GM21723 (cell line): ENCODE measurements at regions not wholly inside any gene's neighbourhood (a gene's known extent, or its start where the extent isn't known, plus 50 kb on each side); places are given as distances from the start of the nearest gene placed in this dataset.
"Not testable (repeated sequence)": the region's sequence is repeated elsewhere in the genome, so short reads cannot be mapped to it uniquely, and the experiment has no call there.

Experiments
- ATAC-seq: cut with Tn5 transposase; IDR thresholded peaks from one replicate; pipeline ENCODE4 v1.9.1; 2021; ENCODE audit warnings: mild to moderate bottlenecking, moderate library complexity; ENCODE audit not compliant: unreplicated experiment

GRCh38 chr15:100766243-100767000 is 113.2 kb upstream of the ALDH1A3 start:
- no peak for ATAC-seq

DNA sequence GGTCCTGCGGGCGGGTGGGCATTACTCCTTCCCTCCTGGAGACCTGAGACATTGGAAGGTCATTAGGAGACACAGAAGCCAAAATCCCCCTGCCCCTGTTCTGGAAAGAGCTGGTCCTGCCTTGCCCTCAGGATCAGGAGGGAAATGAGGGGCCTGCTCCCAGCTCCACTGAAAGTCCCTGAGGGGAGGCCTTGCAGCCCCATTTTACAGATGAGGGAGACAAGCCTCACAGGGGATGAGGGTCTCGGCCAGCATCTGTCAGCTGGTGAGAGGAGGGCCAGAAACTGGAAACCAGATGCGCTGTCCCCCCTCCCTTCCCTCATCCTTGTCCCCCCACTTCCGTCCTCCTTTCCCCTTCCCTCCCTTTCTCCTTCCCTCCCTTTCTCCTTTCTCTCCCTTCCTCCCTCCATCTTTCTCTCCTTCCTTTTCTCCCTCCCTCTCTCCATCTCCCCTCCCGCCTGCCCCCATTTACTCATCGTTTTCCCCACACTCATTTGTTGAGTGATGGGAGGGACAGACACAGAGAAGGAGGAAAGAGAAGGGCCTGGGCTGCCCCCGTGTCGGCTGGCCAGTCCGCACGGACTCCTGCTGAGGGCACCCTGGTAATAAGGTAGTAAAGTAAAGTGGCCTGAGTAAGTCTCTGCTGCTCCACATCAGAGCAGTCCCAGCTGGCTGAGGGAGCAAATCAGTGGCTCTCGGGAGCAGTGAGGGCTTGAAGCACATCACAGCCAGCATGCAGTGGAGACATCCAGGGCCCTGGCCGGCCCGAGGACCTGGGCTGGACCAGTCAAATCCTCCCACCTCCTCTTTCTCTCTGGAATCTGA is 112.4 kb upstream of the ALDH1A3 start:
- ATAC-seq = no peak

DNA sequence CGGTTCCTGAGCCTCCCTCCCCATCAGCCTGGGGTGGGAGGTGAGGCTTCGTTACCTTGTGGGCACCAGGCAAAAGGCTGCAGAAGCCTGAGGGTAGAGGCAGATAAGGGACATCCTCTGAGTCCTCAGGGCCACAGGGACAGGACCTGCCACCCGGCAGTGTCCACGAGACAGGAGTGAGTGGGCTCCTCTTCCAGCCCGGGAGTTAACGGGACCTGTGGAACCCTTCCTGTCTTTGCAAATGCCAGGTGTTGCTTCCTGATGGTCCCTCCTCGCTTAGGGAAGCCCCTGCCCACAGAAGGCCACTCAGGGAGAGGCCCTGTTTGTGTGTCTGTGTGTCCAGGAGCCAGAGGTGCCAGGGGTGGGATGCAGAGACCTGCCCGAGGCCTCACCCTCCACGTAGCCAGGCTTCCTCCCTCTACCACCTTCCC is 111.1 kb upstream of the ALDH1A3 start:
- ATAC-seq = no peak

DNA sequence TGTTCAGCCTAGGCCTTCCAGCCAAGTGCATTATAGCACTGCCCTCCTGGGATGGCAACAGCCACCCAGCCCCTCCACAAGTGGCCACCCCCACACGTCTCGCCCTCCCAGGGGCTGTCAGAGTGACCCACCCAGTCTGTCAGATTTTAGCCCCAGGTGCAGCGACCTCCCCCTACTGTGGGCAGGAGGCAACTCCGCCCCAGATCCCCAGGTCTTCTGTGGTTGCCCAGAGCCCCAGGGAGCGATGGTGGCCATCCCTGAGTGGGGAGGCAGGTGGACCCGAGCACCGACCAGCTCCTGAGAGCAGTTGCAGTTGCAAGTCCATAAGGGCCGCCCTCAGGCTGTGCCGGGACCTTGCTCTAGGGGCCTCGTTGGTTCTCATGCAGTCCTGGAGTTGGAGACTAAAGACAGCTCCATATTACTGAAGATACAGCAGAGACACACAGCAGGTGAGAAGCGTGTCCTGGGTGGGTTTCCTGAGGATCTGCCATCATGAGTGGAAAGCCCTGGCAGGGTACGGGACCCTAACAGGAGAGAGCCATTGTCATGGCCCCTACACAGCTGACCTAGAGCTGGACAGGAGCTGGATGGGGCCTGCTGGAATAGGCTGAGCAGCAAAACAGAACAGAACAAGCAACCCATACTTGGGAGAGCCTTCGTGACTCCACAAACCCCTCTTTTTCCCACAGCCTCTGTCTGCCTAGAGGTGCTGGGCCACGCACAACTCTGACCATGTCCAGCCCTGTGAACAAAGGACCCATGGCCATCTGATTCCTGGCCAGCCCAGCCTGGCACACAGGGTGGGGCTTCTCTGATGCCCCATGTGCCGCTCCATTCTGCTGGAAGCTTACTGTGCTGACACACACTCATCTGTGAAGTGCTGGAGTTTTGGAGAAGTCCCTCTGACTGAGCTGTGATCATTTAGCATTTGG is 110.3 kb upstream of the ALDH1A3 start:
- no peak for ATAC-seq

GRCh38 chr15:100769975-100770340 is 109.7 kb upstream of the ALDH1A3 start:
- ATAC-seq = no peak

DNA sequence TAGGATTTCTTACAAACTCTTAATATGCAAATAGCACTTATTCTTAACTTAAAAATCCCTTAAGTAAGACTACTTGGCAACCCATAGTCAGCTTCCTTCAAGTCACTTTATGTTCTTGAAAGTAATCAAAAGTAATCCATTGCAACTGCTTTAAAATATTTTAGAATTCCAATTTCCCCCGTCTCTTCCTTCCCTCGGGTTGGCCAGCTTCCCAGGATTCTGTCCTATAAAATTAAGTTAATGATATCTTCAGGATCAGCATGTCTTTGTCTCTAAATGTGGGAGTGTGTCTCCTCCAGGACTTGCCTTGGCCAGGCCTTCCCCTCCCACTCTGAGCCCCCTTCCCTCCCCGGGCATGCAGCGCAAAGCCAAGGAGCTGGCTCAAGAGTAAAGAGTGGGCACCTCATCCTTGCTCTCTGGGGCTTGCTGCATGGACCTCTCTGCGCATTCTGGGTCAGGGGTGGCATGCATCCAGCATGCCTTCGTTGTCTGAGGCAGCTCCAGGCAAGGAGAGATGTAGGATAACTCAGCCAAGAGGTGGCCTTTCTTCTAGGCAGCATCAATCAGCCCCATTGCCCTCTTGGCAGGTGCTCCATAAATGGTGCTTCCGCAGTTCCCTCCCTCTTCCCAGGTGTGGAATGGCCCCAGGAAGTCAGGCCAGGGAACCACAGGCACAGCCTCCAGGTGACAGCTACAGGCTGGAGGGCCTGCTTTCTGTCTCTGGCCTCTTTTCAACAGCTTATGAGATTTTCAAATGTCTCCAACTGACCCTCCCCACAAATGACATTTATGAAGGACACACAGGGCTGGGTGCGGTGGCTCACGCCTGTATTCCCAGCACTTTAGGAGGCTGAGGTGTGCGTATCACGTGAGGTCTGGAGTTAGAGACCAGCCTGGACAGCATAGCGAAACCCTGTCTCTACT is 108.7 kb upstream of the ALDH1A3 start:
- ATAC-seq = no peak

DNA sequence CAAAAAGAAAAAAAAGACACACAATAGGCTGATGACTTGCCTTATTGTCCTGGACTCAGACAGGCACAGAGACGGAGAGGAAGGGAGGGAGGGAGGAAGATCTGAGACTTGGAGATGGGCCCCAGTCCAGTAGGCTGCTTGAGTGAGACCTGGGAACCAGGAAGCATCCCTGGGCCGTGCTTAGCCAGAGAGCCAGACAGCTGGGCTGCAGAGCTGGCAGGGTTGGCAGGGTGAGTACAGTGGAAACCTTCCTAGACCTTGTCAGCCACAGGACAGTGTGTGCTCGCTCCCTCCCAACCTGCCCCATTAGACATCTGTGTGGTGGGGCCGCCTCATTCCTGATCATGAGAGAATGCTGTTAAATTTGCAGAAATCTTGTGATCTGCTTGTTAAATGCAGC is 107.9 kb upstream of the ALDH1A3 start:
- ATAC-seq = no peak

DNA sequence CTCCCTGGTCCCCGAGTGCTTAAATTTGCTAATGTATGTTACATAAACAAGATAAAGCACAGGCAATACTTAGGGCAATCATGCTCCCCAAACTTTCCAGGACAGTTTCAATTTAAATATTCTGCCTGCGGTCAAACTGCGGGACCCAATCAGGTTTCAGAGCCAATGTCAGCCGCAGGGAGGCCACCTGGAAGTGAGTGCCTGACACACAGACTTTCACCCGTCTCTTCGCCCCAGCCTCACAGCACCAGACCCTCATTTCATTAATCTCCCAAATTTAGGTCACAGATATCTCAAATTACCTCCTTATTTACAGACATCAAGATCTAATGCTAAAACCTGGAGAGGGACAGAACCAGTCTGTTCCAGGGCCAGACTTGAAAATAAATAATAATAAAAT is 107.2 kb upstream of the ALDH1A3 start:
- no peak for ATAC-seq

DNA sequence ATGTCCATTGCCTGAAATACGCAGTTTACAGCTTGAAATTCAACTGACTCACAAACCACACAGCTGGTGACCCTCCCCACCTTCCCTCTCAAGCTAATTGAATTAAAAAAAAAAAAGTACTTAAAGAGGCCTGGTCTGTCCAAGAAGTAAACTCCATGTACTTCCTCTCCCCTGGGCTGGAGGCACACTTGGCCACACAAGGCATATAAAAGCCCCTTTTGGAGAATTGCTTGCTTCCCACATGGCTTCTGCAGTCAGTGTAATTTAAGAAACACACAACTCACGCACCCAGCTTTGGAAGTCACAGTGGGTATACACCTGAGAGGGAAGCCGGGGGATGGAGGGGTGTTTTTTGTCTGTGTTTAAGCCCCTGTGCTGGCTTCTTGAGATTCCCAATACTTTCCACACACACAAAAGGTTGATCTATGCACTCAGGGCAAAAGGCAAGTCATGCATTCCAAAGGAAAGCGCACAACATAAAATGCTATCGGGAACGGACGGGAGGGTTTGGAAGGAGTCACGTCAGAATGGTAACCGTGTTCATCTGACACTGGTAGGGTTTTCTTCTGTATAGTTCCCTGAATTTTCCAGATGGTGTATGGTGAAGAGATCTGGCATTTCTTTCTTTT is 106.6 kb upstream of the ALDH1A3 start:
- no peak for ATAC-seq

DNA sequence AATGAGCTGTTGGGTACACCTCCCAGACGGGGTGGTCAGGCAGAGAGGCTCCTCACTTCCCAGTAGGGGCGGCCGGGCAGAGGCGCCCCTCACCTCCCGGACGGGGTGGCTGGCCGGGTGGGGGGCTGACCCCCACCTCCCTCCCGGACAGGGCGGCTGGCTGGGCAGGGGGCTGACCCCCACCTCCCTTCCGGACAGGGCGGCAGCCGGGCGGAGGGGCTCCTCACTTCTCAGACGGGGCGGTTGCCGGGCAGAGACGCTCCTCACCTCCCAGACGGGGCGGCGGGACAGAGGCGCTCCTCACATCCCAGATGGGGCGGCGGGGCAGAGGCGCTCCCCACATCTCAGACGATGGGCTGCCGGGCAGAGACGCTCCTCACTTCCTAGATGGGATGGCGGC is 105.6 kb upstream of the ALDH1A3 start:
- ATAC-seq = not testable (repeated sequence)

GRCh38 chr15:100775581-100776185 is 103.9 kb upstream of the ALDH1A3 start:
- no peak for ATAC-seq

DNA sequence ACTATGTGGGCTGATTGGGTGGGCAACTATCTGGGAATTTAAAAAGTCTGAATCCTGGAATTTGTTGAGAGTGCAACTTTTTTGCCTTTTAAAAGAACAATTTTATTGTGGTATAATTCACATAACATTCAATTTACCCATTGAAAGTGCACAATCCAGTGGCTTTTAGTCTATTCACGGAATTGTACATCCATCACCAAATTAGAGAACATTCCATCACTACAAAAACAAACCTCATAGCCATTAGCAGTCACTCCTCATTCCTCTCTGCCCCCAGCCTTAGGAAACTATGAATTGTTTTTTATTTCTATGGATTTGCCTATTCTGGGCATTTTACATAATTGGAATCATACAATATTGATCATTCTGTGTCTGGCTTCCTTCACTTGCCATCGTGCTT is 101.8 kb upstream of the ALDH1A3 start:
- no peak for ATAC-seq

DNA sequence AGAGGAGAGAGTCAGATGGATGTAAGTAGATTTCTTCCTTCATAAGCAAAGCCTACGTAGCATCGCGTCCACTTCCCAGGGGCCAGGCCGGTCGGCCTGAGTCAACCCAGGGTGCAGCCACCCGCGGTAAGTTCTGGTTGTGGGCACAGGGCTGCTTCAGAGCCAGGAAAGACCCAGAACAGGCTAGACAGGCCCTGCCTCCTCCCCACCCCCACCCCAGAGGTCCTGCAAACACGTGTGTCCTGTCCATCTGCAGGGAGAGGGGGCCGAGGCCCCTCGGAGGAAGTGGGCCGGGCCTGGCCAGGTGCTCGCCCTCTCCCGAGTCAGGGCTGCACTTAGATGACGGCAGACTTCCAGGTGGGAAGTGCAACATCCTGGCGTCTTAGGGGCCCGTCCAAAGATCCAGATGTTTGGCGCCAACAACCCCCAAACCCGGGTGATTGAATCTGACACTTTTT is 100.8 kb upstream of the ALDH1A3 start:
- no peak for ATAC-seq

DNA sequence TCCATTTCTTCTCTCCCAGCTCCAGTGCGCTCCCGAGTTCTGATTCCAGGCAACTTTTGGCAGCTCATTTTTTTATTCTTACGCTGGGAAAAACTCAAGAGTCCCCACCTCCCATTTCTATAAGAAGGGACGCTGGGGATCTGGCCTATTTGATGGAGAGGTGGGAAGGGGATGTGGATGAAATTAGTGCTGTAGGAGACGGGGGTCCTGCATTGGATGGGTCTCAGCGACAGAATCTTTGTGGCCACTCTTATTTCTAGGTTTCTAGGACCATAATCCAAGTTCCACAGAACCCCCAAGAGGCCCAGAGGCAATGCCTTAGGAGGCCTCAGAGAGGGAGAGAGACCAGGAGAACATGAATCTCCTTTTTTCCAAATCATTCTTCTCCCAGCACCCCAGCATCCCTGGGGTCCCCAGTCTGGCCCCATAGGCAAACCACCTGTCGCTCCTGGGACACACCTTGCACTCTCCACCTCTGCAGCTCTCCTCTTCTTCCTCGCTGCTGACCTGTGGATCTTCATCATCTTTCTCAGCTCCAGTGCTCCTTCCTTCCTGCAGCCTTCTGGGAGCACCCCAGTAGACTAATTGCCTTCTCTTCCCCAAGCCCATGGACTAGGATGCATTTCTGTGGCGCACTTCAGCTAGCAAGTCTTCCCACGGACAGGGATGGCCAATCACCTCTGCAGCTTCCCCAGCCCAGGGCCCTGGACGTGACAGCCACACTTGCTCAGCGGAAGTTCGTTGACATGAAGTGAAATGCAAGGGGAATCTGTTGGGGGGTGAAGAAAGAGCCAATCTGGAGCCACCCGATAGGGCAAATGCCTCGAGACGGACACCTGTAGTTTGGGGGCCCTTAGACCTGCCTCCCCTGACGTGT is 100.1 kb upstream of the ALDH1A3 start:
- ATAC-seq = no peak

- no peak for ATAC-seq
Observed at GRCh38 chr15:100780208-100780800, 99.3 kb upstream of the ALDH1A3 start.

GRCh38 chr15:100781061-100781960 is 98.3 kb upstream of the ALDH1A3 start:
- ATAC-seq = no peak
